HEK293 (cell line): ENCODE measurements at regions not wholly inside any gene's neighbourhood (a gene's known extent, or its start where the extent isn't known, plus 50 kb on each side); places are given as distances from the start of the nearest gene placed in this dataset.

Experiments used
- CTCF ChIA-PET: fragments of 350-600 bp; formaldehyde crosslinking; extraction: SDS; loops from one replicate; lab custom pipeline; 2021; ENCODE audit warnings: antibody characterized with exemption; lab: Yijun Ruan, JAX
- POLR2A ChIA-PET: fragments of 300-600 bp; formaldehyde crosslinking; extraction: SDS; loops from one replicate; lab custom pipeline; 2020; ENCODE audit warnings: antibody characterized with exemption, inconsistent platforms; lab: Yijun Ruan, JAX
- H3K27ac ChIP-seq: fragments of 200-500 bp; sonication (Bioruptor generic); 2 replicates; pipeline ENCODE4 v1.5.1; 2014; ENCODE audit warnings: low read depth, low read length, control low read depth, inconsistent platforms; ENCODE audit errors: extremely low read depth
- H3K36me3 ChIP-seq, 2 experiments: fragments of 200-500 bp in 1 of 2; sonication (Bioruptor generic) in 1 of 2; 1 replicate in 1 of 2; 2 replicates in 1 of 2; pipeline ENCODE4 v1.5.1; 2014 to 2017; ENCODE audit warnings: inconsistent platforms in 2 of 2, low read length in 2 of 2; ENCODE audit not compliant: control insufficient read depth in 2 of 2, insufficient read depth in 1 of 2
- H3K4me1 ChIP-seq: fragments of 200-500 bp; sonication (Bioruptor generic); 2 replicates; pipeline ENCODE4 v1.5.1; 2014; ENCODE audit warnings: mild to moderate bottlenecking, low read length, inconsistent platforms; ENCODE audit not compliant: control insufficient read depth, insufficient read depth
- H3K4me3 ChIP-seq: 2 replicates; pipeline ENCODE4 v1.5.1; 2011; ENCODE audit warnings: low read depth, mild to moderate bottlenecking, control low read depth, low read length, moderate library complexity
- H3K9me3 ChIP-seq: fragments of 200-500 bp; sonication (Bioruptor generic); 2 replicates; pipeline ENCODE4 v1.5.1; 2014; ENCODE audit warnings: low read depth, low read length, inconsistent platforms; ENCODE audit not compliant: control insufficient read depth, insufficient read depth
- BCL6B ChIP-seq: fragments of 450-650 bp; formaldehyde crosslinking; IDR thresholded peaks from 2 replicates; pipeline ENCODE4 v1.5.1; 2017; ENCODE audit warnings: missing biosample characterization, missing genetic modification characterization
- GLI4 ChIP-seq: fragments of 450-650 bp; formaldehyde crosslinking; IDR thresholded peaks from 2 replicates; pipeline ENCODE4 v1.5.1; 2016; ENCODE audit warnings: missing biosample characterization, missing genetic modification characterization
- HIC1 ChIP-seq: fragments of 450-650 bp; formaldehyde crosslinking; IDR thresholded peaks from 2 replicates; pipeline ENCODE4 v1.5.1; 2016; ENCODE audit warnings: missing biosample characterization, missing genetic modification characterization
- KLF1 ChIP-seq: fragments of 450-650 bp; formaldehyde crosslinking; IDR thresholded peaks from 2 replicates; pipeline ENCODE4 v1.5.1; 2016; ENCODE audit warnings: missing biosample characterization, missing genetic modification characterization
- MYNN ChIP-seq: fragments of 450-650 bp; formaldehyde crosslinking; IDR thresholded peaks from 2 replicates; pipeline ENCODE4 v1.5.1; 2016; ENCODE audit warnings: missing biosample characterization, missing genetic modification characterization, borderline replicate concordance
- PBX3 ChIP-seq: sonication (generic); formaldehyde crosslinking; IDR thresholded peaks from 2 replicates; pipeline ENCODE4 v1.8.1; 2022; ENCODE audit warnings: mild to moderate bottlenecking, moderate library complexity, missing genetic modification reagents
- SP3 ChIP-seq: fragments of 450-650 bp; formaldehyde crosslinking; IDR thresholded peaks from 2 replicates; pipeline ENCODE4 v1.5.1; 2016; ENCODE audit warnings: missing biosample characterization, missing genetic modification characterization
- ZBTB1 ChIP-seq: fragments of 450-650 bp; formaldehyde crosslinking; IDR thresholded peaks from 2 replicates; pipeline ENCODE4 v1.5.1; 2016; ENCODE audit warnings: missing biosample characterization, missing genetic modification characterization
- ZBTB10 ChIP-seq: fragments of 450-650 bp; formaldehyde crosslinking; IDR thresholded peaks from 2 replicates; pipeline ENCODE4 v1.5.1; 2016; ENCODE audit warnings: missing biosample characterization, missing genetic modification characterization
- ZBTB26 ChIP-seq: fragments of 450-650 bp; formaldehyde crosslinking; optimal IDR thresholded peaks from 2 replicates; pipeline ENCODE3; 2016; ENCODE audit warnings: missing biosample characterization, mild to moderate bottlenecking, missing genetic modification characterization
- ZBTB6 ChIP-seq: fragments of 450-650 bp; formaldehyde crosslinking; IDR thresholded peaks from 2 replicates; pipeline ENCODE4 v1.5.1; 2017; ENCODE audit warnings: missing biosample characterization, missing genetic modification characterization
- ZNF146 ChIP-seq: fragments of 450-650 bp; formaldehyde crosslinking; IDR thresholded peaks from 2 replicates; pipeline ENCODE4 v1.5.1; 2016; ENCODE audit warnings: missing biosample characterization, missing genetic modification characterization
- ZNF16 ChIP-seq: fragments of 450-650 bp; formaldehyde crosslinking; IDR thresholded peaks from 2 replicates; pipeline ENCODE4 v1.5.1; 2016; ENCODE audit warnings: low read depth, missing biosample characterization, missing genetic modification characterization
- ZNF223 ChIP-seq: fragments of 450-650 bp; formaldehyde crosslinking; IDR thresholded peaks from 2 replicates; pipeline ENCODE4 v1.5.1; 2016; ENCODE audit warnings: missing biosample characterization, missing genetic modification characterization
- ZNF366 ChIP-seq: fragments of 450-650 bp; formaldehyde crosslinking; conservative IDR thresholded peaks from 2 replicates; pipeline ENCODE4 v1.5.1; 2016; ENCODE audit warnings: missing biosample characterization, missing genetic modification characterization
- ZNF529 ChIP-seq: fragments of 450-650 bp; formaldehyde crosslinking; IDR thresholded peaks from 2 replicates; pipeline ENCODE4 v1.5.1; 2017; ENCODE audit warnings: missing genetic modification characterization, missing biosample characterization; ENCODE audit not compliant: insufficient replicate concordance
- ZNF580 ChIP-seq: fragments of 450-650 bp; formaldehyde crosslinking; IDR thresholded peaks from 2 replicates; pipeline ENCODE4 v1.5.1; 2016; ENCODE audit warnings: missing biosample characterization, missing genetic modification characterization
- ZNF596 ChIP-seq: fragments of 450-650 bp; IDR thresholded peaks from 2 replicates; pipeline ENCODE4 v1.5.0; 2018; ENCODE audit warnings: missing biosample characterization, mild to moderate bottlenecking, missing genetic modification characterization, moderate library complexity
- ZNF692 ChIP-seq: fragments of 450-650 bp; formaldehyde crosslinking; IDR thresholded peaks from 2 replicates; pipeline ENCODE4 v1.5.1; 2016; ENCODE audit warnings: missing biosample characterization, missing genetic modification characterization

- ChIA-PET CTCF (interaction anchor here (0.6 to 0.9 kb wide), 2 partner anchors 54 to 288 kb away, joined by 4 to 7 read pairs; no protein-coding TSS in a partner anchor), POLR2A (no interaction called here)
- TF ChIP-seq ZBTB26 (tag by site-specific recombination): no peak
- Histone ChIP-seq H3K4me1 (no peaks in the 10 kb centered on the region), H3K4me3 (no peak overlapping the region), H3K27ac (no peak overlapping the region), H3K36me3 (no peaks in the 10 kb centered on the region), H3K9me3 (no peaks in the 10 kb centered on the region)
Observed at GRCh38 chr18:39732918-39733317, 2167.3 kb upstream of the CELF4 start.

GRCh38 chr18:39730606-39731005, 2165.0 kb upstream of the CELF4 start:
- ChIA-PET POLR2A (no interaction called here), CTCF (interaction anchor here (1.0 kb wide), 1 partner anchor 63 kb away, joined by 6 read pairs; no protein-coding TSS in a partner anchor)
- Histone ChIP-seq H3K4me1 (no peaks in the 10 kb centered on the region), H3K9me3 (no peaks in the 10 kb centered on the region), H3K27ac (no peak overlapping the region), H3K4me3 (no peak overlapping the region), H3K36me3 (no peaks in the 10 kb centered on the region)
- TF ChIP-seq ZNF692 (no peak), ZNF16 (tag by site-specific recombination) (no peak), KLF1 (tag by site-specific recombination) (no peak), ZNF529 (tag by site-specific recombination) (no peak), ZBTB1 (no peak), ZNF596 (tag by site-specific recombination) (no peak), GLI4 (no peak), ZNF223 (tag by site-specific recombination) (no peak), MYNN (tag by site-specific recombination) (no peak), HIC1 (tag by site-specific recombination) (no peak), SP3 (tag by site-specific recombination) (no peak), ZNF146 (tag by site-specific recombination) (no peak), BCL6B (no peak), ZBTB10 (tag by site-specific recombination) (no peak), ZNF580 (tag by site-specific recombination) (no peak), ZBTB6 (tag by site-specific recombination) (no peak), ZNF366 (tag by site-specific recombination) (no peak), PBX3 (no peak)
- TF ChIP-seq, all 188 proteins: peak for 0
